ENCODE measurements at regions not wholly inside any gene's neighbourhood (a gene's known extent, or its start where the extent isn't known, plus 50 kb on each side); places are given as distances from the start of the nearest gene placed in this dataset.
"Not testable (repeated sequence)": the region's sequence is repeated elsewhere in the genome, so short reads cannot be mapped to it uniquely, and the experiment has no call there.

DNA sequence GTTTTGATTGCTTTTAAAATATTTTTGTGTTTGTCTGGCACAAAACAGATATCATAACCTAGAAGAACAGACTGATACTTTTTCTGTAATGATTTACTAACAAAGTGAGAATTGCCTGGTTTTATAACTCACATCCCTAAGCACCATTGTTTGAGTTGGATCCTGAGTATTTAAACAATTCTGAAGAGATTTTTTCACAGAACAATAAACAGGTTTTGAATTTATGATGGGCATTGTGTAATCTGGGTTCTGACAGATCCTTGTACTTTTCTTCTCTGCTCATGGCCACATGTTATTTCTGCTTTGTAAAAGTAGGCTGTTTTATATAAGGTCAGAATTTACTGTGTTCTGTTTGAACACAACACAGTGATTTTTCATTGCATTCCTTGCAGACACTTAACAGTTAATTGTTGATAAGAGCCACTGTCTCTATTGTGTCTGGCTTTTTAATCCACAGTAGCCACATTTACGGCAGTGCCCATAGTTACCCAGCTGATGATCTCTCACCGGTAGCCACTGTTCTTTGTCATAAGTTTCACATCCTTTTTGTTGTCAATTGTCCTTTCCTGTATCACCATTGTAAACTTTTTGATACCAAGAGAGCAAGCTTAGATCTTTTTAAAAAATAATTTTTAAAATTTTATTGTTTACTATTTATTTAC lies 1548.1 kb downstream of the KHDRBS2 start:
- H2BK20ac ChIP-seq (ENCODE audit: low read depth, low read length); BruUV-seq (replicated peaks); H3K36me3 ChIP-seq (ENCODE audit: control insufficient read depth, insufficient read depth, low read length); H3K4ac ChIP-seq (ENCODE audit: low read depth, low read length); H2BK15ac ChIP-seq (ENCODE audit: low read depth, low read length); intact Hi-C loops (cut with micrococcal nuclease); H2AFZ ChIP-seq (replicated peaks; ENCODE audit: low read length, poor library complexity); H4K8ac ChIP-seq (ENCODE audit: low read depth in 2 of 2, low read length in 2 of 2); H4K91ac ChIP-seq (ENCODE audit: insufficient read depth, low read depth, low read length); POLR2A ChIA-PET (ENCODE audit: unreplicated experiment); H3K14ac ChIP-seq (replicated peaks; ENCODE audit: low read depth, low read length); dilution Hi-C loops (cut with HindIII; ENCODE audit: low sequenced_read_pairs, unreplicated experiment); H2BK120ac ChIP-seq (ENCODE audit: low read depth, low read length); H3K23ac ChIP-seq (ENCODE audit: low read depth, low read length); in situ Hi-C loops (cut with MboI; ENCODE audit: low sequenced_read_pairs); H2BK5ac ChIP-seq (ENCODE audit: low read depth, low read length, poor library complexity, severe bottlenecking); DNase-seq; ATAC-seq (ENCODE audit: low read depth); H3K4me1 ChIP-seq (ENCODE audit: control insufficient read depth, insufficient read depth, low read length); H3K27ac ChIP-seq (ENCODE audit: insufficient read depth, low read length); CTCF ChIA-PET; H3K79me1 ChIP-seq (ENCODE audit: low read depth in 1 of 2, low read length in 2 of 2); H3K4me2 ChIP-seq (ENCODE audit: low read depth, low read length); H4K5ac ChIP-seq (ENCODE audit: low read depth, low read length); H3K4me3 ChIP-seq (ENCODE audit: insufficient read depth, low read depth, low read length); H3K9me3 ChIP-seq (ENCODE audit: control insufficient read depth, insufficient read depth, low read length); H2AK9ac ChIP-seq (replicated peaks; ENCODE audit: low read depth, low read length, poor library complexity); H4K20me1 ChIP-seq (ENCODE audit: insufficient read depth, low read length); H3K18ac ChIP-seq (ENCODE audit: low read depth, low read length); H2AK5ac ChIP-seq (ENCODE audit: low read depth, low read length); H3K27me3 ChIP-seq (ENCODE audit: control insufficient read depth, insufficient read depth, low read length); H3K56ac ChIP-seq (ENCODE audit: extremely low read depth, insufficient read depth, low read length); H3K9ac ChIP-seq (ENCODE audit: low read depth, low read length); H3K9me1 ChIP-seq (ENCODE audit: insufficient read depth, low read length): not testable (repeated sequence)
- WGBS, 2 experiments (ENCODE audit: extremely low coverage in 2 of 2, insufficient read length in 1 of 2): no CpG with 5 or more reads among the region's 2 CpGs

DNA sequence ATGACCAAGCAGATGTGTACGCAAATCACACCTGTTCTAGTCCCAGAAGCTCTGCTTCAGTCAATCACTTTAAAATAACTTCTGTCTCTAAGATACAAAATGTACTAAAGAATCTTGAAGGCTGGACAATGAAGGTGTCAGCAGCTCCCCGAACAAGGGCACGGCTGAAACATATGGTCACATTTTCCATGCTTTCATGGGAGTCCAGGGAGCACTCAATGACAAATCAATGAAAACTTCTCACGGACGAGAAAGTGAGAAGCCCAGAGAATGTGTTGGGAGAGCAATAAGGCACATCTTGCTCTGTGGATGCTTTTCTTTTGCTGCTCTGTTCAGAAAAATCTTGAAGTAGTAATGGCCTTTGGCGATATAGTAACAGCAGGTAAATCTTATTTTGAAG lies 1548.7 kb downstream of the KHDRBS2 start:
- H3K4ac ChIP-seq (ENCODE audit: low read depth, low read length); H2BK15ac ChIP-seq (ENCODE audit: low read depth, low read length); H2AK5ac ChIP-seq (ENCODE audit: low read depth, low read length); H4K91ac ChIP-seq (ENCODE audit: insufficient read depth, low read depth, low read length); H3K56ac ChIP-seq (ENCODE audit: extremely low read depth, insufficient read depth, low read length); H3K9me3 ChIP-seq (ENCODE audit: control insufficient read depth, insufficient read depth, low read length); H2BK5ac ChIP-seq (ENCODE audit: low read depth, low read length, poor library complexity, severe bottlenecking); ATAC-seq (ENCODE audit: low read depth); H3K36me3 ChIP-seq (ENCODE audit: control insufficient read depth, insufficient read depth, low read length); CTCF ChIA-PET; H3K4me1 ChIP-seq (ENCODE audit: control insufficient read depth, insufficient read depth, low read length); H2BK20ac ChIP-seq (ENCODE audit: low read depth, low read length); H3K23ac ChIP-seq (ENCODE audit: low read depth, low read length); H3K27ac ChIP-seq (ENCODE audit: insufficient read depth, low read length); H3K27me3 ChIP-seq (ENCODE audit: control insufficient read depth, insufficient read depth, low read length); in situ Hi-C loops (cut with MboI; ENCODE audit: low sequenced_read_pairs); H3K9me1 ChIP-seq (ENCODE audit: insufficient read depth, low read length); H4K5ac ChIP-seq (ENCODE audit: low read depth, low read length); dilution Hi-C loops (cut with HindIII; ENCODE audit: low sequenced_read_pairs, unreplicated experiment); DNase-seq; H3K79me1 ChIP-seq (ENCODE audit: low read depth in 1 of 2, low read length in 2 of 2); H3K18ac ChIP-seq (ENCODE audit: low read depth, low read length); POLR2A ChIA-PET (ENCODE audit: unreplicated experiment); BruUV-seq (replicated peaks); intact Hi-C loops (cut with micrococcal nuclease); H2AFZ ChIP-seq (replicated peaks; ENCODE audit: low read length, poor library complexity); H2AK9ac ChIP-seq (replicated peaks; ENCODE audit: low read depth, low read length, poor library complexity); H4K20me1 ChIP-seq (ENCODE audit: insufficient read depth, low read length); H2BK120ac ChIP-seq (ENCODE audit: low read depth, low read length); H3K14ac ChIP-seq (replicated peaks; ENCODE audit: low read depth, low read length); H3K4me3 ChIP-seq (ENCODE audit: insufficient read depth, low read depth, low read length); H3K9ac ChIP-seq (ENCODE audit: low read depth, low read length); H4K8ac ChIP-seq (ENCODE audit: low read depth in 2 of 2, low read length in 2 of 2); H3K4me2 ChIP-seq (ENCODE audit: low read depth, low read length): not testable (repeated sequence)
- WGBS, 2 experiments (ENCODE audit: extremely low coverage in 2 of 2, insufficient read length in 1 of 2): no CpG with 5 or more reads among the region's 6 CpGs

All from IMR-90 (cell line).